ENCODE measurements at regions not wholly inside any gene's neighbourhood (a gene's known extent, or its start where the extent isn't known, plus 50 kb on each side); places are given as distances from the start of the nearest gene placed in this dataset.

DNA sequence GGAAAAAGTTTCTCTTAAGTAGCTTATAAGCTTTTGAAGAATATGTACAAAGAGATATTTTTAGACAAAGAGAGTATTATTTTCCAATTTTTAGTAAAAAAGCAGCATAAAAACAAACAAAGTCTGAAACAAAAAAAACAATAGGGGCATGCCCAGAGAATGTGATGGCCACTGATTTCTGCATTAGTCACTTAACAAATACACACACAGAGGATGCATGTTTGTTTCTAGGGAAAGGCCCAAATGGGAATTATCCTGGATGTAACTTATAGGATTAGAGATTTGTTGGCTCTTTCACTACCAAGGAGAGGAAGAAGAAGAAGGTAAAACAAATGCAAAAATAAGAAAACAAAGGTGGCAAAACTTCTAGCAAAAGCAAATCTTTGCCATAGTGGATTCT is 95.9 kb upstream of the SCOC start:
- no peak for TF ChIP-seq EZH2 (IDR thresholded peaks at IDR 0.05; ENCODE audit: low read length, missing control alignments)
- TF ChIP-seq, protein P1, sequence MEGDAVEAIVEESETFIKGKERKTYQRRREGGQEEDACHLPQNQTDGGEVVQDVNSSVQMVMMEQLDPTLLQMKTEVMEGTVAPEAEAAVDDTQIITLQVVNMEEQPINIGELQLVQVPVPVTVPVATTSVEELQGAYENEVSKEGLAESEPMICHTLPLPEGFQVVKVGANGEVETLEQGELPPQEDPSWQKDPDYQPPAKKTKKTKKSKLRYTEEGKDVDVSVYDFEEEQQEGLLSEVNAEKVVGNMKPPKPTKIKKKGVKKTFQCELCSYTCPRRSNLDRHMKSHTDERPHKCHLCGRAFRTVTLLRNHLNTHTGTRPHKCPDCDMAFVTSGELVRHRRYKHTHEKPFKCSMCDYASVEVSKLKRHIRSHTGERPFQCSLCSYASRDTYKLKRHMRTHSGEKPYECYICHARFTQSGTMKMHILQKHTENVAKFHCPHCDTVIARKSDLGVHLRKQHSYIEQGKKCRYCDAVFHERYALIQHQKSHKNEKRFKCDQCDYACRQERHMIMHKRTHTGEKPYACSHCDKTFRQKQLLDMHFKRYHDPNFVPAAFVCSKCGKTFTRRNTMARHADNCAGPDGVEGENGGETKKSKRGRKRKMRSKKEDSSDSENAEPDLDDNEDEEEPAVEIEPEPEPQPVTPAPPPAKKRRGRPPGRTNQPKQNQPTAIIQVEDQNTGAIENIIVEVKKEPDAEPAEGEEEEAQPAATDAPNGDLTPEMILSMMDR (conservative IDR thresholded peaks at IDR 0.05 in 1 of 2, IDR thresholded peaks at IDR 0.05 in 1 of 2; ENCODE audit: low read depth in 1 of 2, low read length in 2 of 2): no peak
- Histone ChIP-seq H4K20me1 (ENCODE audit: control insufficient read depth, extremely low read depth, insufficient read depth, low read length) (no peaks in the 10 kb centered on the region), H3K9me3 (ENCODE audit: control insufficient read depth, insufficient read depth, low read depth, low read length) (no peaks in the 10 kb centered on the region), H3K4me2 (ENCODE audit: extremely low read depth, insufficient read depth, low read length) (no peak overlapping the region), H3K4me3 (replicated peaks in 1 of 4; ENCODE audit: control extremely low read depth in 1 of 4, insufficient read depth in 1 of 4, low read depth in 3 of 4, low read length in 4 of 4) (no peak overlapping the region), H2AFZ (ENCODE audit: low read length) (no peak overlapping the region), H3K4me1 (ENCODE audit: control insufficient read depth, extremely low read depth, insufficient read depth, low read length) (no peaks in the 10 kb centered on the region), H3K27me3 (ENCODE audit: control insufficient read depth, insufficient read depth, low read length) (no peaks in the 10 kb centered on the region), H3K79me2 (ENCODE audit: control insufficient read depth, insufficient read depth, low read length) (no peaks in the 10 kb centered on the region), H3K9ac (ENCODE audit: insufficient read depth, low read length) (no peak overlapping the region), H3K36me3 (ENCODE audit: control insufficient read depth, insufficient read depth, low read length) (no peaks in the 10 kb centered on the region), H3K27ac (ENCODE audit: insufficient read depth, low read length) (no peak overlapping the region)
- DNase-seq (ENCODE audit: low read depth in 2 of 2): no peak

DNA sequence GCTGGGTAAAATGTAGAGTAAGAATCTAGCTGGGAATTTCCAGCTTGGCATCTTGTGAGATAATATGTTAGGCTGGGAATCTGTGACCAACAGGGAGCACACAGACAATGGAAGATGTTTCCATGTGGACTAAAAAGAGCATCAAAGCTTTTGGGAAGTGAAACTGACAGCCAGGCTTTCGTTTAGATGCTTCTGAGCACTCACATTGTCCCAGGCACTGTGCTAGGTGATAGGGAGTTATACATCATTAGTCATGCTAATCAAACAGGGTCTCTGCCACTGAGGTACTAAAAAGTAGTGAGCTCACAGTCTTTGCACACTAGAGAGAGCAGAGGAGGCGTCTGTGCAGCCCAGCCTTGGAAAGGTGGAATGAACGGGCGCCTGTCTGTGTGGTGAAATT is 101.9 kb upstream of the SCOC start:
- Histone ChIP-seq H3K4me3 (replicated peaks in 1 of 4; ENCODE audit: control extremely low read depth in 1 of 4, insufficient read depth in 1 of 4, low read depth in 3 of 4, low read length in 4 of 4) (no peak overlapping the region), H3K36me3 (ENCODE audit: control insufficient read depth, insufficient read depth, low read length) (no peaks in the 10 kb centered on the region), H4K20me1 (ENCODE audit: control insufficient read depth, extremely low read depth, insufficient read depth, low read length) (no peaks in the 10 kb centered on the region), H3K9me3 (ENCODE audit: control insufficient read depth, insufficient read depth, low read depth, low read length) (no peaks in the 10 kb centered on the region), H3K4me2 (ENCODE audit: extremely low read depth, insufficient read depth, low read length) (no peak overlapping the region), H3K79me2 (ENCODE audit: control insufficient read depth, insufficient read depth, low read length) (no peaks in the 10 kb centered on the region), H2AFZ (ENCODE audit: low read length) (no peak overlapping the region), H3K27me3 (ENCODE audit: control insufficient read depth, insufficient read depth, low read length) (no peaks in the 10 kb centered on the region), H3K9ac (ENCODE audit: insufficient read depth, low read length) (no peak overlapping the region), H3K27ac (ENCODE audit: insufficient read depth, low read length) (no peak overlapping the region), H3K4me1 (ENCODE audit: control insufficient read depth, extremely low read depth, insufficient read depth, low read length) (peaks cover 3% of the 10 kb centered on the region)
- TF ChIP-seq EZH2 (IDR thresholded peaks at IDR 0.05; ENCODE audit: low read length, missing control alignments): no peak
- TF ChIP-seq, protein P1 (conservative IDR thresholded peaks at IDR 0.05 in 1 of 2, IDR thresholded peaks at IDR 0.05 in 1 of 2; ENCODE audit: low read depth in 1 of 2, low read length in 2 of 2): no peak
- no peak for DNase-seq (ENCODE audit: low read depth in 2 of 2)

DNA sequence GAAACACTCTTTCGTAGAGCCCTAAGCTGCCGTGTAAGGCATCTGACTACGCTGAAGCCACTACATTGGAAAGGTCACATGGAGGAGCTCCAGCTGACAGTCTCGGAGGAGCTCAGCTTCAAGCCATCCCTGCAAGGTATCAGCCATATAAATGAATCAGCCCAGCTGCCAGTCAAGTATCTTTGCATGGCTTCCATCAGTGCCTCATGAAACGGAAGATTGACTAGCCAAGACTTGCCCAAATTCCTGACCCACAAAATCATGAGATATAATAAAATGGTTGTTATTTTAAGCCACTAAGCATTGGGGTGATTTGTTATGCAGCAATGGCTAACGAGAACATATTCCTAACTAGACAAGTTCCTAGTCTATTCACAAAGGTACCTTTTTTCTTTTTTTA is 104.1 kb upstream of the SCOC start:
- Histone ChIP-seq H2AFZ (ENCODE audit: low read length) (no peak overlapping the region), H3K79me2 (ENCODE audit: control insufficient read depth, insufficient read depth, low read length) (no peaks in the 10 kb centered on the region), H3K4me2 (ENCODE audit: extremely low read depth, insufficient read depth, low read length) (no peak overlapping the region), H3K4me1 (ENCODE audit: control insufficient read depth, extremely low read depth, insufficient read depth, low read length) (peaks cover 3% of the 10 kb centered on the region), H3K4me3 (replicated peaks in 1 of 4; ENCODE audit: control extremely low read depth in 1 of 4, insufficient read depth in 1 of 4, low read depth in 3 of 4, low read length in 4 of 4) (no peak overlapping the region), H3K9ac (ENCODE audit: insufficient read depth, low read length) (no peak overlapping the region), H3K27ac (ENCODE audit: insufficient read depth, low read length) (no peak overlapping the region), H3K36me3 (ENCODE audit: control insufficient read depth, insufficient read depth, low read length) (no peaks in the 10 kb centered on the region), H3K9me3 (ENCODE audit: control insufficient read depth, insufficient read depth, low read depth, low read length) (no peaks in the 10 kb centered on the region), H4K20me1 (ENCODE audit: control insufficient read depth, extremely low read depth, insufficient read depth, low read length) (no peaks in the 10 kb centered on the region), H3K27me3 (ENCODE audit: control insufficient read depth, insufficient read depth, low read length) (no peaks in the 10 kb centered on the region)
- DNase-seq (ENCODE audit: low read depth in 2 of 2): no peak
- TF ChIP-seq, protein P1 (conservative IDR thresholded peaks at IDR 0.05 in 1 of 2, IDR thresholded peaks at IDR 0.05 in 1 of 2; ENCODE audit: low read depth in 1 of 2, low read length in 2 of 2): no peak

Measured in fibroblast of lung (primary cell).